Esophagus (tissue), 2 donors: ENCODE measurements at regions not wholly inside any gene's neighbourhood (a gene's known extent, or its start where the extent isn't known, plus 50 kb on each side); places are given as distances from the start of the nearest gene placed in this dataset.

ENCODE experiments used
- H3K27ac ChIP-seq, 2 donors: one replicate each; pipeline ENCODE4 v1.5.1; 2013; ENCODE audit warnings: low read depth in 2 of 2, mild to moderate bottlenecking in 2 of 2, inconsistent platforms in 1 of 2, low read length in 1 of 2, moderate library complexity in 1 of 2
- H3K27me3 ChIP-seq, 2 donors: one replicate each; pipeline ENCODE4 v1.6.1; 2013; ENCODE audit warnings: low read length in 2 of 2, control low read depth in 1 of 2, mild to moderate bottlenecking in 1 of 2; ENCODE audit not compliant: insufficient read depth in 2 of 2, control insufficient read depth in 1 of 2
- H3K36me3 ChIP-seq, 2 donors: one replicate each; pipeline ENCODE4 v1.6.1; 2013; ENCODE audit warnings: low read length in 1 of 2; ENCODE audit not compliant: control insufficient read depth in 2 of 2, insufficient read depth in 2 of 2
- H3K4me1 ChIP-seq, 2 donors: one replicate each; pipeline ENCODE4 v1.6.1; 2013; ENCODE audit warnings: low read length in 1 of 2; ENCODE audit not compliant: control insufficient read depth in 2 of 2, insufficient read depth in 2 of 2
- H3K4me3 ChIP-seq, 2 donors: one replicate each; pipeline ENCODE4 v1.5.1; 2013; ENCODE audit warnings: low read length in 2 of 2, mild to moderate bottlenecking in 2 of 2, low read depth in 1 of 2, moderate library complexity in 1 of 2
- H3K9me3 ChIP-seq, 2 donors: one replicate each; pipeline ENCODE4 v1.6.1; 2013; ENCODE audit warnings: mild to moderate bottlenecking in 2 of 2, low read depth in 1 of 2, low read length in 1 of 2, moderate library complexity in 1 of 2; ENCODE audit not compliant: control insufficient read depth in 2 of 2, insufficient read depth in 1 of 2
- WGBS, 2 donors: extraction: QIAGEN DNeasy Blood & Tissue Kit; methylation state at CpG; one replicate each; pipeline ENCODE4 v1.1.7; 2013; 5-methylcytosine and 5-hydroxymethylcytosine counted together
- donor health status: healthy with polysubstance abuse.
- donor health status: Bipolar disorder and iron deficiency.

GRCh38 chr16:64168371-64168770, 953.5 kb downstream of the CDH11 start:
- H3K27ac ChIP-seq = no peak overlapping the region
- no peaks in the 10 kb centered on the region for H3K36me3 ChIP-seq
- no peaks in the 10 kb centered on the region for H3K4me1 ChIP-seq
- H3K9me3 ChIP-seq = no peaks in the 10 kb centered on the region
- H3K27me3 ChIP-seq = no peaks in the 10 kb centered on the region
- H3K4me3 ChIP-seq = no peak overlapping the region
- 61 to 79% methylated on average over 1 of the region's 1 CpG for WGBS, 2 donors

- Histone ChIP-seq H3K27ac (no peak overlapping the region), H3K9me3 (no peaks in the 10 kb centered on the region), H3K4me1 (no peaks in the 10 kb centered on the region), H3K36me3 (no peaks in the 10 kb centered on the region), H3K4me3 (no peak overlapping the region), H3K27me3 (no peaks in the 10 kb centered on the region)
- WGBS, 2 donors = 67 to 81% methylated on average over 12 of the region's 12 CpGs
Measured at GRCh38 chr16:64167936-64168335, 953.9 kb downstream of the CDH11 start.

- Histone ChIP-seq H3K4me1 (no peaks in the 10 kb centered on the region), H3K4me3 (no peak overlapping the region), H3K27ac (no peak overlapping the region), H3K9me3 (no peaks in the 10 kb centered on the region), H3K36me3 (no peaks in the 10 kb centered on the region), H3K27me3 (no peaks in the 10 kb centered on the region)
- 93 to 95% methylated on average over 7 of the region's 7 CpGs for WGBS, 2 donors
Measured at GRCh38 chr16:64165368-64165767, 956.5 kb downstream of the CDH11 start.

- 67 to 70% methylated on average over 4 of the region's 4 CpGs for WGBS, 2 donors
- Histone ChIP-seq H3K4me1 (no peaks in the 10 kb centered on the region), H3K36me3 (no peaks in the 10 kb centered on the region), H3K9me3 (no peaks in the 10 kb centered on the region), H3K27ac (no peak overlapping the region), H3K27me3 (no peaks in the 10 kb centered on the region), H3K4me3 (no peak overlapping the region)
Measured at GRCh38 chr16:64162613-64163375, 959.1 kb downstream of the CDH11 start.

GRCh38 chr16:64159976-64160375, 961.9 kb downstream of the CDH11 start:
- H3K4me1 ChIP-seq = no peaks in the 10 kb centered on the region
- H3K36me3 ChIP-seq = no peaks in the 10 kb centered on the region
- H3K27ac ChIP-seq = no peak overlapping the region
- no peaks in the 10 kb centered on the region for H3K27me3 ChIP-seq
- no peak overlapping the region for H3K4me3 ChIP-seq
- WGBS, 2 donors = 48 to 64% methylated on average over 2 of the region's 2 CpGs
- H3K9me3 ChIP-seq = no peaks in the 10 kb centered on the region

- H3K27me3 ChIP-seq = no peaks in the 10 kb centered on the region
- H3K36me3 ChIP-seq = no peaks in the 10 kb centered on the region
- no peak overlapping the region for H3K4me3 ChIP-seq
- no peak overlapping the region for H3K27ac ChIP-seq
- 84 to 90% methylated on average over 2 of the region's 2 CpGs for WGBS, 2 donors
- H3K4me1 ChIP-seq = no peaks in the 10 kb centered on the region
- H3K9me3 ChIP-seq = no peaks in the 10 kb centered on the region
Measured at GRCh38 chr16:64158941-64159588, 962.8 kb downstream of the CDH11 start.

- Histone ChIP-seq H3K36me3 (no peaks in the 10 kb centered on the region), H3K27me3 (no peaks in the 10 kb centered on the region), H3K4me1 (no peaks in the 10 kb centered on the region), H3K4me3 (no peak overlapping the region), H3K27ac (no peak overlapping the region), H3K9me3 (no peaks in the 10 kb centered on the region)
- WGBS, 2 donors = 74 to 80% methylated on average over 3 of the region's 3 CpGs
Measured at GRCh38 chr16:64153718-64154117, 968.1 kb downstream of the CDH11 start.

- no peaks in the 10 kb centered on the region for H3K36me3 ChIP-seq
- 80 to 86% methylated on average over 5 of the region's 5 CpGs for WGBS, 2 donors
- no peaks in the 10 kb centered on the region for H3K27me3 ChIP-seq
- H3K4me3 ChIP-seq = no peak overlapping the region
- no peaks in the 10 kb centered on the region for H3K9me3 ChIP-seq
- no peaks in the 10 kb centered on the region for H3K4me1 ChIP-seq
- H3K27ac ChIP-seq = no peak overlapping the region
Measured at GRCh38 chr16:64151990-64152767, 969.7 kb downstream of the CDH11 start.

GRCh38 chr16:64150193-64150592, 971.7 kb downstream of the CDH11 start:
- Histone ChIP-seq H3K36me3 (no peaks in the 10 kb centered on the region), H3K9me3 (no peaks in the 10 kb centered on the region), H3K4me3 (no peak overlapping the region), H3K4me1 (no peaks in the 10 kb centered on the region), H3K27ac (no peak overlapping the region), H3K27me3 (no peaks in the 10 kb centered on the region)
- WGBS, 2 donors = 47 to 62% methylated on average over 3 of the region's 3 CpGs
